Spleen (tissue), 7 donors: ENCODE measurements at regions not wholly inside any gene's neighbourhood (a gene's known extent, or its start where the extent isn't known, plus 50 kb on each side); places are given as distances from the start of the nearest gene placed in this dataset.

Experiments
- CTCF ChIP-seq, 11 experiments: fragments of 200-600 bp in 7 of 11; fragments of 450-650 bp in 4 of 11; sonication (generic) in 4 of 11; IDR thresholded peaks in 8 of 11; conservative IDR thresholded peaks in 3 of 11; 1 replicate in 7 of 11; 2 replicates in 4 of 11; pipeline versions ENCODE4 v1.4.0 to v1.8.0; 2016 to 2021; ENCODE audit warnings: antibody characterized with exemption in 11 of 11, inconsistent platforms in 4 of 11, mild to moderate bottlenecking in 1 of 11
- POLR2A ChIP-seq, 3 donors: fragments of 450-650 bp; IDR thresholded peaks; one replicate each; pipeline ENCODE4 v1.5.1; 2017; ENCODE audit warnings: antibody characterized with exemption in 3 of 3, mild to moderate bottlenecking in 1 of 3
- POLR2AphosphoS5 ChIP-seq, 3 donors: sonication (generic); formaldehyde crosslinking; IDR thresholded peaks; one replicate each; pipeline ENCODE4 v1.5.1; 2017; ENCODE audit warnings: antibody characterized with exemption in 3 of 3
- donor health status: DM: no; HTN: no; CAD: no; lungs with moderate emphysema.
- donor health status: DM: no; HTN: no; CAD: no.
- donor health status: DM: no; HTN: no; CAD: no.

- TF ChIP-seq CTCF (IDR thresholded peaks at IDR 0.05 in 8 of 11, conservative IDR thresholded peaks at IDR 0.05 in 3 of 11) (no peak), POLR2AphosphoS5 (IDR thresholded peaks at IDR 0.05) (no peak), POLR2A (IDR thresholded peaks at IDR 0.05) (no peak)
Observed at GRCh38 chr4:136400829-136401228, 1131.5 kb downstream of the PCDH18 start.
